H1 (cell line): ENCODE measurements at regions not wholly inside any gene's neighbourhood (a gene's known extent, or its start where the extent isn't known, plus 50 kb on each side); places are given as distances from the start of the nearest gene placed in this dataset.

Experiments used
- CTCF ChIA-PET: fragments of 300-600 bp; sonication (Branson Sonifier 250); formaldehyde crosslinking; loops from one replicate; lab custom pipeline; 2021; ENCODE audit not compliant: partially characterized antibody; lab: Charles Lee
- POLR2A ChIA-PET: fragments of 300-600 bp; sonication (Branson Sonifier 250); formaldehyde crosslinking; loops from one replicate; lab custom pipeline; 2021; ENCODE audit warnings: inconsistent platforms; ENCODE audit not compliant: partially characterized antibody; lab: Charles Lee
- DNase-seq, 2 experiments: peaks; one replicate each; pipeline versions ENCODE4 v3.0.0 to v3.0.0-alpha.2; 2010 to 2022; ENCODE audit warnings: low spot score in 2 of 2, low read depth in 1 of 2, mixed read lengths in 1 of 2
- FAIRE-seq: peaks from 2 replicates; lab custom pipeline; 2011; peaks lifted over from hg19 to GRCh38; lab: Jason Lieb, UNC
- H2AFZ ChIP-seq: 2 replicates; pipeline ENCODE4 v1.8.1; 2012; ENCODE audit warnings: low read length, inconsistent platforms
- H2AK5ac ChIP-seq: 2 replicates; pipeline ENCODE4 v1.6.1; 2013; ENCODE audit warnings: low read depth, low read length
- H2BK120ac ChIP-seq: replicated peaks from 2 replicates; pipeline ENCODE3; 2013; ENCODE audit warnings: low read depth, low read length, inconsistent platforms
- H2BK12ac ChIP-seq: 2 replicates; pipeline ENCODE4 v1.6.1; 2013; ENCODE audit warnings: low read depth, low read length
- H2BK15ac ChIP-seq: 2 replicates; pipeline ENCODE4 v1.6.1; 2013; ENCODE audit warnings: low read length
- H2BK20ac ChIP-seq: 2 replicates; pipeline ENCODE4 v1.6.1; 2013; ENCODE audit warnings: low read length
- H2BK5ac ChIP-seq: 2 replicates; pipeline ENCODE4 v1.6.1; 2013; ENCODE audit warnings: low read depth, low read length
- H3K14ac ChIP-seq: 2 replicates; pipeline ENCODE4 v1.6.1; 2013; ENCODE audit warnings: inconsistent platforms; ENCODE audit not compliant: insufficient read length
- H3K18ac ChIP-seq: 2 replicates; pipeline ENCODE4 v1.6.1; 2013; ENCODE audit warnings: low read length; ENCODE audit errors: extremely low read depth
- H3K23ac ChIP-seq: 2 replicates; pipeline ENCODE4 v1.6.1; 2013; ENCODE audit warnings: inconsistent platforms; ENCODE audit not compliant: insufficient read length
- H3K23me2 ChIP-seq: 2 replicates; pipeline ENCODE4 v1.6.1; 2013; ENCODE audit warnings: low read depth, low read length
- H3K27ac ChIP-seq: 2 replicates; pipeline ENCODE4 v1.6.1; 2011; ENCODE audit warnings: low read depth, low read length, inconsistent platforms
- H3K27me3 ChIP-seq, 4 experiments: replicated peaks in 1 of 4; 1 replicate in 1 of 4; 2 replicates in 3 of 4; pipeline versions ENCODE4 v1.6.1 to v1.8.1; 2011 to 2013; ENCODE audit warnings: low read length in 3 of 4, mild to moderate bottlenecking in 3 of 4, inconsistent platforms in 2 of 4, mixed read lengths in 2 of 4, moderate library complexity in 1 of 4; ENCODE audit not compliant: control insufficient read depth in 3 of 4, insufficient read depth in 3 of 4; ENCODE audit errors: extremely low read depth in 1 of 4
- H3K36me3 ChIP-seq, 4 experiments: 2 replicates each; pipeline versions ENCODE4 v1.6.1 to v1.8.1; 2011 to 2013; ENCODE audit warnings: mild to moderate bottlenecking in 4 of 4, low read length in 3 of 4, moderate library complexity in 2 of 4, control low read depth in 1 of 4, inconsistent platforms in 1 of 4; ENCODE audit not compliant: insufficient read depth in 4 of 4, control insufficient read depth in 2 of 4
- H3K4ac ChIP-seq: replicated peaks from 2 replicates; pipeline ENCODE3; 2013; ENCODE audit warnings: low read length, low read depth, mixed read lengths, inconsistent platforms; ENCODE audit not compliant: insufficient read length
- H3K4me1 ChIP-seq, 4 experiments: replicated peaks in 1 of 4; 1 replicate in 1 of 4; 2 replicates in 3 of 4; pipeline versions ENCODE4 v1.6.1 to v1.8.1; 2011 to 2013; ENCODE audit warnings: low read length in 3 of 4, inconsistent platforms in 2 of 4, mixed read lengths in 1 of 4; ENCODE audit not compliant: insufficient read depth in 4 of 4, control insufficient read depth in 3 of 4
- H3K4me2 ChIP-seq, 2 experiments: 2 replicates each; pipeline versions ENCODE4 v1.6.1 to v1.8.1; 2011 to 2013; ENCODE audit warnings: low read depth in 2 of 2, low read length in 2 of 2, control low read depth in 1 of 2, inconsistent platforms in 1 of 2, mild to moderate bottlenecking in 1 of 2; ENCODE audit not compliant: insufficient read depth in 1 of 2
- H3K4me3 ChIP-seq, 4 experiments: fragments of 200-600, 300-600 bp in 1 of 4; sonication (generic), shearing (Covaris generic), sonication (Bioruptor Twin) in 1 of 4; 2 replicates each; pipeline versions ENCODE4 v1.5.1 to v1.8.1; 2011 to 2016; ENCODE audit warnings: low read length in 4 of 4, low read depth in 3 of 4, control low read depth in 2 of 4, inconsistent platforms in 2 of 4, mild to moderate bottlenecking in 2 of 4, mixed read lengths in 1 of 4, moderate library complexity in 1 of 4; ENCODE audit not compliant: insufficient read depth in 2 of 4; ENCODE audit errors: extremely low read depth in 1 of 4
- H3K56ac ChIP-seq: replicated peaks from 2 replicates; pipeline ENCODE3; 2013; ENCODE audit warnings: low read depth, mild to moderate bottlenecking, mixed read lengths, low read length, inconsistent platforms; ENCODE audit not compliant: insufficient read length
- H3K79me1 ChIP-seq: 2 replicates; pipeline ENCODE4 v1.6.1; 2013; ENCODE audit warnings: low read depth, low read length, control low read depth
- H3K79me2 ChIP-seq, 2 experiments: 2 replicates each; pipeline versions ENCODE4 v1.6.1 to v1.8.1; 2012 to 2013; ENCODE audit warnings: low read length in 2 of 2, mild to moderate bottlenecking in 2 of 2, inconsistent platforms in 1 of 2; ENCODE audit not compliant: insufficient read depth in 2 of 2, control insufficient read depth in 1 of 2
- H3K9ac ChIP-seq, 4 experiments: replicated peaks in 1 of 4; 1 replicate in 1 of 4; 2 replicates in 3 of 4; pipeline versions ENCODE4 v1.6.1 to v1.8.1; 2011 to 2013; ENCODE audit warnings: low read depth in 3 of 4, low read length in 3 of 4, control low read depth in 2 of 4, mild to moderate bottlenecking in 2 of 4, moderate library complexity in 2 of 4, inconsistent platforms in 1 of 4; ENCODE audit errors: extremely low read depth in 1 of 4
- H3K9me3 ChIP-seq, 2 experiments: 2 replicates each; pipeline versions ENCODE4 v1.6.1 to v1.8.1; 2012 to 2013; ENCODE audit warnings: mild to moderate bottlenecking in 2 of 2, moderate library complexity in 2 of 2, control low read depth in 1 of 2, inconsistent platforms in 1 of 2, low read depth in 1 of 2, low read length in 1 of 2, mixed read lengths in 1 of 2; ENCODE audit not compliant: insufficient read depth in 2 of 2
- H4K20me1 ChIP-seq, 2 experiments: replicated peaks in 1 of 2; 2 replicates each; pipeline versions ENCODE3 to v1.8.1; 2011 to 2013; ENCODE audit warnings: inconsistent platforms in 2 of 2, low read length in 2 of 2, mild to moderate bottlenecking in 1 of 2; ENCODE audit not compliant: insufficient read depth in 2 of 2, control insufficient read depth in 1 of 2
- H4K5ac ChIP-seq: 2 replicates; pipeline ENCODE4 v1.6.1; 2013; ENCODE audit warnings: low read length, low read depth, mixed read lengths, inconsistent platforms; ENCODE audit not compliant: insufficient read length
- H4K8ac ChIP-seq: 2 replicates; pipeline ENCODE4 v1.8.0; 2013; ENCODE audit warnings: mild to moderate bottlenecking, moderate library complexity, low read length, inconsistent platforms; ENCODE audit not compliant: insufficient read depth; ENCODE audit errors: extremely low read depth
- H4K91ac ChIP-seq: replicated peaks from 2 replicates; pipeline ENCODE3; 2013; ENCODE audit warnings: low read length, mixed read lengths, inconsistent platforms; ENCODE audit not compliant: insufficient read length
- ATF2 ChIP-seq: IDR thresholded peaks from 2 replicates; pipeline ENCODE4 v1.6.1; 2012; ENCODE audit warnings: low read length, inconsistent platforms
- CHD2 ChIP-seq: IDR thresholded peaks from 2 replicates; pipeline ENCODE4 v1.6.1; 2012; ENCODE audit warnings: low read length, improper control_type of control experiment
- EP300 ChIP-seq, 2 experiments: IDR thresholded peaks; 1 replicate in 1 of 2; 2 replicates in 1 of 2; pipeline ENCODE4 v1.6.1; 2011 to 2012; ENCODE audit warnings: low read depth in 2 of 2, low read length in 2 of 2, mild to moderate bottlenecking in 2 of 2, borderline replicate concordance in 1 of 2, inconsistent platforms in 1 of 2, moderate library complexity in 1 of 2
- GTF2F1 ChIP-seq: IDR thresholded peaks from 2 replicates; pipeline ENCODE4 v1.6.1; 2012; ENCODE audit warnings: low read depth, low read length, improper control_type of control experiment, borderline replicate concordance
- HDAC2 ChIP-seq, 2 experiments: fragments of 300-600 bp in 1 of 2; sonication (generic) in 1 of 2; IDR thresholded peaks; 2 replicates each; pipeline ENCODE4 v1.6.1; 2011 to 2012; ENCODE audit warnings: low read depth in 2 of 2, low read length in 2 of 2, mild to moderate bottlenecking in 2 of 2, moderate library complexity in 2 of 2, borderline replicate concordance in 1 of 2, inconsistent platforms in 1 of 2
- JUN ChIP-seq: IDR thresholded peaks from 2 replicates; pipeline ENCODE4 v1.6.1; 2011; ENCODE audit warnings: low read depth, mild to moderate bottlenecking, improper control_type of control experiment, low read length
- KDM1A ChIP-seq: fragments of 200-600, 300-600 bp; sonication (generic); IDR thresholded peaks from 2 replicates; pipeline ENCODE4 v1.7.1; 2016; ENCODE audit warnings: mild to moderate bottlenecking, low read length, borderline replicate concordance
- PHF8 ChIP-seq: fragments of 200-600 bp; sonication (generic); conservative IDR thresholded peaks from 2 replicates; pipeline ENCODE4 v1.7.1; 2012; ENCODE audit warnings: low read depth, mild to moderate bottlenecking, inconsistent platforms, low read length, moderate library complexity
- POU5F1 ChIP-seq: IDR thresholded peaks from 2 replicates; pipeline ENCODE4 v1.6.1; 2011; ENCODE audit warnings: low read depth, mild to moderate bottlenecking, low read length, moderate library complexity
- RAD21 ChIP-seq, 2 experiments: IDR thresholded peaks in 1 of 2; conservative IDR thresholded peaks in 1 of 2; 2 replicates each; pipeline ENCODE4 v1.6.1; 2011; ENCODE audit warnings: low read depth in 2 of 2, low read length in 2 of 2, improper control_type of control experiment in 1 of 2, inconsistent platforms in 1 of 2, mild to moderate bottlenecking in 1 of 2, moderate library complexity in 1 of 2
- RXRA ChIP-seq: IDR thresholded peaks from 2 replicates; pipeline ENCODE4 v1.6.1; 2011; ENCODE audit warnings: low read depth, mild to moderate bottlenecking, low read length, moderate library complexity; ENCODE audit not compliant: insufficient read depth
- SP2 ChIP-seq: IDR thresholded peaks from 2 replicates; pipeline ENCODE4 v1.6.1; 2012; ENCODE audit warnings: mild to moderate bottlenecking, low read length, inconsistent platforms
- TEAD4 ChIP-seq: IDR thresholded peaks from 2 replicates; pipeline ENCODE4 v1.6.1; 2012; ENCODE audit warnings: low read depth, low read length, inconsistent platforms, mixed read lengths
- WGBS, 2 experiments: shearing (Covaris generic) in 1 of 2; methylation state at CpG; one replicate each; pipeline versions ENCODE4 v1.1.6 to v1.1.7; 2013 to 2015; ENCODE audit warnings: low lambda C conversion rate in 2 of 2, mixed read lengths in 2 of 2, inconsistent platforms in 1 of 2, low coverage in 1 of 2, missing lambda C conversion rate in 1 of 2; ENCODE audit not compliant: insufficient replicate concordance in 2 of 2, insufficient coverage in 1 of 2, insufficient read length in 1 of 2; ENCODE audit errors: extremely low coverage in 1 of 2, missing lambda C conversion rate in 1 of 2; 5-methylcytosine and 5-hydroxymethylcytosine counted together

- Histone ChIP-seq H3K79me1 (no peaks in the 10 kb centered on the region), H3K23ac (no peak overlapping the region), H3K4me2 (no peak overlapping the region), H2AFZ (no peak overlapping the region), H4K5ac (no peak overlapping the region), H3K56ac (no peak overlapping the region), H3K14ac (no peak overlapping the region), H2BK5ac (no peak overlapping the region), H3K4me3 (no peak overlapping the region), H3K27me3 (no peaks in the 10 kb centered on the region), H3K36me3 (no peaks in the 10 kb centered on the region), H3K9ac (no peak overlapping the region), H3K4ac (no peak overlapping the region), H2BK120ac (no peak overlapping the region), H2BK15ac (no peak overlapping the region), H4K91ac (no peak overlapping the region), H4K20me1 (no peaks in the 10 kb centered on the region), H3K18ac (no peak overlapping the region), H2BK12ac (no peak overlapping the region), H3K79me2 (no peaks in the 10 kb centered on the region), H3K9me3 (peaks cover 14 to 19% of the 10 kb centered on the region in 2 experiments), H4K8ac (no peak overlapping the region), H3K4me1 (no peaks in the 10 kb centered on the region), H2AK5ac (no peak overlapping the region), H2BK20ac (no peak overlapping the region), H3K27ac (no peak overlapping the region), H3K23me2 (no peaks in the 10 kb centered on the region; the same call in 1 of the 2 replicates)
- no peak for FAIRE-seq
- no peak for DNase-seq
- POLR2A ChIA-PET, result no interaction called here
- CTCF ChIA-PET, result no interaction called here
- WGBS, 2 experiments, result 96% methylated on average over 5 of the region's 5 CpGs; no CpG with 5 or more reads in 1 of the 2 experiments
- no peak for TF ChIP-seq PHF8
- no peak for TF ChIP-seq ATF2
- no peak for TF ChIP-seq RXRA
- TF ChIP-seq JUN, result no peak
- no peak for TF ChIP-seq POU5F1
- TF ChIP-seq SP2, result no peak
- no peak for TF ChIP-seq TEAD4
- TF ChIP-seq CHD2, result no peak
- TF ChIP-seq HDAC2 (IDR thresholded peaks at IDR 0.05; ENCODE audit: borderline replicate concordance in 1 of 2, low read depth in 2 of 2, low read length in 2 of 2), result no peak
- no peak for TF ChIP-seq KDM1A
- TF ChIP-seq RAD21 (IDR thresholded peaks at IDR 0.05 in 1 of 2, conservative IDR thresholded peaks at IDR 0.05 in 1 of 2; ENCODE audit: low read depth in 2 of 2, low read length in 2 of 2), result no peak
- no peak for TF ChIP-seq EP300 (IDR thresholded peaks at IDR 0.05; ENCODE audit: borderline replicate concordance in 1 of 2, low read depth in 2 of 2, low read length in 2 of 2)
- TF ChIP-seq GTF2F1, result no peak
Measured at GRCh38 chr12:42742716-42743115, 153.2 kb upstream of the PRICKLE1 start.
